ENCODE measurements at regions not wholly inside any gene's neighbourhood (a gene's known extent, or its start where the extent isn't known, plus 50 kb on each side); places are given as distances from the start of the nearest gene placed in this dataset.

GRCh38 chr3:30945291-30945690 lies 50.8 kb upstream of the GADL1 start:
- no peak for DNase-seq (ENCODE audit: low spot score)

DNA sequence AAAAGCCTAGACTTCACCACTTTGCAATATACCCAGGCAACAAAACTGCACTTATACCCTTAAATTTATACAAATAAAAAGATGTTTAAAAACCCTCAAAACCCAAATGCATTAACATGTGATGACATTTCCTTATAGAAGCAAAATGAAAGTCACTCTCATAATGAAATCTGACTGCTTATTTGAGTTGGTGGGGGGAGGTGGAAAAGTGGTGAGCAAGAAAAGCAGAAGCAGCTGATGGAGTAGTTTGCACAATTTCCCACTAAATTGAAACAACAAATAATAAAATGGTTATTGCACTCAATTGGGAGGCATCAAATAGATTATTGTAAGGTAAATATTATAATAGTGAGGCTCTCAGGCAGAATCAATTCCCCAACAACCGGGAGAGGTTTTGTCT lies 54.0 kb upstream of the GADL1 start:
- no peak for DNase-seq (ENCODE audit: low spot score)

GRCh38 chr3:30951826-30952225 lies 57.4 kb upstream of the GADL1 start:
- DNase-seq (ENCODE audit: low spot score), result no peak

GRCh38 chr3:30952786-30953185 lies 58.3 kb upstream of the GADL1 start:
- no peak for DNase-seq (ENCODE audit: low spot score)

GRCh38 chr3:30954426-30954825 lies 60.0 kb upstream of the GADL1 start:
- no peak for DNase-seq (ENCODE audit: low spot score)

- DNase-seq (ENCODE audit: low spot score), result no peak
Measured at GRCh38 chr3:30962084-30962483, 67.6 kb upstream of the GADL1 start.

DNA sequence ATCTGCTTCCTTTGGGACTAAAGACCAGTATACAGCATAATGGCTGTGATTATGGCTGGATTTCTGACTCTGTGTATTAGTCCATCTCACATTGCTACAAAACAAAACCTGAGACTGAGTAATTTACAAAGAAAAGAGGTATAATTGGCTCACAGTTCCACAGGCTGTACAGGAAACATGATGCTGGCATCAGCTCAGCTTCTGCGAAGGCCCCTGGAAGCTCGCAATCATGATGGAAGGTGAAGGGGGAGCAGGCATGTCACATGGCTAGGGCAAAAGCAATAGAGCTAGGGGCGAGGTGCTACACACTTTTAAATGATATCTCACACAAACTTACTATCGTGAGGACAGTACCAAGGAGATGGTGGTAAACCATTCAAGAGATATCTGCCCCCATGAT lies 68.0 kb upstream of the GADL1 start:
- no peak for DNase-seq (ENCODE audit: low spot score)

GRCh38 chr3:30963223-30963722 lies 68.8 kb upstream of the GADL1 start:
- no peak for DNase-seq (ENCODE audit: low spot score)

- no peak for DNase-seq (ENCODE audit: low spot score)
Measured at GRCh38 chr3:30964612-30965011, 70.2 kb upstream of the GADL1 start.

DNA sequence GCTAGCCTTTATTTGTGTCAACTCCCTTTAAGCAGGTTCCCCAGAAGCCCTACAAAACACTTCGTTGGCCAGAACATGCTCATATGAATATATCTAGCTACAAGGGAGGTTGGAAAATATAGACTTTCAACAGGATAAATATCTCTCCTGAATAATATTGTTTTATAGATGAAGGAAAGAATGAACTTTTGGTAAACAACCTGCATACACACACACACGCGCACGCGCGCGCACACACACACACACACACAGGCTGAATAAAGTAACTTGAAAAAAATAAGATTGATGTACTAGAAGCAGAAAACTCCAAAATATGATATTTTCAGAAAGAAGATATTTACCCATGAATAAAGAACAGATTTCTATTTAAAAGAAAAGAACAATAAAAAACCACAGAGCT lies 72.4 kb upstream of the GADL1 start:
- DNase-seq (ENCODE audit: low spot score), result no peak

DNA sequence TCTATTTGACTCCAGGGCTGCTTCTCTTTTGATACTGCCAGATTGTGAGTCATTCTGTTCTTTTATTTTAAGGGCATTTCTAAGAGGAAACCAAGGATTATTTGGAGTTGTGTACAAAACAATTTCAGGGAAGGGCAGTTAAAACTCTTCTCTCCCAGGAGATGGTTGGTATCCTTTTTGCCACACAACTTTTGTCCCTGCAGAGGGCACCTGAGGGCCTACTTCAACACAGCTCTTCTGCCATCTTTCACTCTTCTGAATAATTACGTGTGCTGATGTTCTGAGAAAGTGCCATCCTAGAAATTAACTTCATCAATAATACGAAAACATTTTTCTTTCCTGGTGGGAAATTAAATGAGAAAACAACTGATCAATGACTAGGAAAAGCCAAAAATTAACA lies 75.7 kb upstream of the GADL1 start:
- no peak for DNase-seq (ENCODE audit: low spot score)

- DNase-seq (ENCODE audit: low spot score), result no peak
Measured at GRCh38 chr3:30972449-30972848, 78.0 kb upstream of the GADL1 start.

GRCh38 chr3:30974071-30974470 lies 79.6 kb upstream of the GADL1 start:
- no peak for DNase-seq (ENCODE audit: low spot score)

GRCh38 chr3:30977592-30977991 lies 83.1 kb upstream of the GADL1 start:
- no peak for DNase-seq (ENCODE audit: low spot score)

DNA sequence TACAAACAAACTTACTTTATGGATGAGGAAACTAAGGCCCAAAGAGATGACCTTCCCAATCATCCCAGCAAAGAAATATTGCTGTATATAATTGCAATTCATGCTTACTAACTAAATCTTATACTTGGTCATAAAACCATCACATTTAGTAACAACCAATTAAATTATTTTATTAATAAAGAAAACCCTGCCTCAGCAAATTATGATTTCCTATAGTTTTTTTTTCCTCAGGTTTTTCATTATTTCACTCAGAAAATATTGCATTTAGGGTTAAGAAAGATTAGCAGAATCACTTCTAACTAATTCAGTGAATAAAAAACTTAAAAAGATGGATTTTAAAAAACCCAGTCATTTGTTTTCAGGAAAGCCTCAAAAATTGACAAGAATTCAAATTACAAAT lies 86.5 kb upstream of the GADL1 start:
- DNase-seq (ENCODE audit: low spot score), result no peak

DNA sequence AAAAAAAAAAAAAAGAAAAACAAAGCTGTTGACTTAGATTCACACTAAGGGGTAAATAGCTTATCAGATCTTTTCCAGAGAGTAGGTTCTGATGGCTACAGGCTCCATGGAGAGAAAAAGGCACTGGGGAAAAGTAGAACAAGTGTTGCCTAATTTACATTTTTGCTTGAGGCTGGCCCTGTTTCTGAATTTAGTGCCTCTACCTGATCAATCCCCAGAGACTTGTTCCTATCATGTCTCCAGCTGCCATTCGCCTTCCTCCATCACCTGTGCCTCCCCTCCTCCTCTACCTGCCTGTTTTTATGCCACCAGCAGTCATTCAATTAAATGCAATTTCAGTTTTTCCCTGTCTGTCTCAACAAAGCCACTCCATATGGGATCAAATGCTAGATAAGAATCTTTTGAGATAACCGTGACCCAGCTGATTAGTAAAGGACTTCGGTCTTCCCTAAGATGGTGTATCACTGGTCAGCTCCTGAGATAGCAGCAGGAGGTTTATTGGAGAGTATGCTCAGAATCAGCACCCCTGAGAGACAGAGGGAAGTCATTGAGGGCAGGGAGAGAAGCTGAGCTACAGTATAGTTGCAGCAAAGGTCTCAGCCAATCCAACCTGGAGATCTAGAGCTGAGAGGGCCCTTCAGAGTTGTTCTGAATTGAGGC lies 88.1 kb upstream of the GADL1 start:
- no peak for DNase-seq (ENCODE audit: low spot score)

- no peak for DNase-seq (ENCODE audit: low spot score)
Measured at GRCh38 chr3:30984855-30985749, 90.6 kb upstream of the GADL1 start.

DNA sequence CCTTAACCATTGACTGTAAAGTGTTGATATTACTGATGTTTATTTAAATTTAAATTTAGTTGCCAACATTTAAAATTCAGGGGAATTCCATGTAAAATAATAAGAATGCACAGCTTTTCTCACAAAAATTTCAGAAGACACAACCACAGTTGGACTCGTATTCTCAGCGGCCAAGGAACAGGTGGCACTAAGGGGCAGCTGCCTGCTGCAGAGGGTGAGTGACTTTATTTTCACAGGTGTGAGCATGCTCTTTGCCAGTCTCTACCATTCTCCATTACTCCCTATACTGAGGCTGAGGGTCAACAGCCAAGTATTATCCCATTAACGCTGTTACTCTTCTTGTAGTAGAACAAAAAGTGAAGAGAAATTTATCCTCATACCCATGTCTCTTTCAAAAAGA lies 92.1 kb upstream of the GADL1 start:
- no peak for DNase-seq (ENCODE audit: low spot score)

- DNase-seq (ENCODE audit: low spot score), result no peak
Measured at GRCh38 chr3:30988769-30989168, 94.3 kb upstream of the GADL1 start.

DNA sequence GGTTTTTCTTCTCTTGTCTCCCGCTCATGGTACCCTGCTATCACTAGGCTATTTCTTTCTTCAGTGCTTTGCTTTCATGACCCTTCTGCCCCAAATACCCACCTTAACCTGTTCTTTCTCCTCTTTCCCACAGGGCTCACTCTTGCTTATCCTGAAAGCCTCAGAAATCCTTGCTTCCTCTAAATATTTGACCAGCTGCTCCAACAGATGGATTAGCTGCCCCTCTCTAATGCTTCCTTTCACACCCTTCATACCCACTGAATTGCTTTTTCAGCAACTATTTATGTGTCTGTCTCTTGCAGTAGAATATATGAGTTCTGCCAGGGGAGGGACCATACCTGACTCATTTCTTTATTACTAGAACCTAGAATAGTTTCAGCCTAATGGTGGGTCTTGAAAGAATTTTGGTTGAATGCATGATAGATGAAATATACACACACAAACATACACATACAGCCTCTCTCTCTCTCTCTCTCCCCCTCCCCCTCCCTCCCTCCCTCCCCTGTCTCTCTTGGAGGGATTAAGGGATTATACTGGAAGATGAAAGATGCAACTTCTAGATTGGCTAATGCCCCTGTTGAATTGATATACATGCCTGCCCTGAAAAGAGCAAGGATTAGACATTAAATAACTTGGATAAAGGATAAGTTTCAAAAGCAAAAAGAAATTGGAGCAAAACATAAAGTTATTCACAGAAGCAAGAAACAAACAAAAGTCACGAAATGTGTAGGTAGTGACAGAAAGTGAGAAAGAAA lies 95.0 kb upstream of the GADL1 start:
- DNase-seq (ENCODE audit: low spot score), result no peak

DNA sequence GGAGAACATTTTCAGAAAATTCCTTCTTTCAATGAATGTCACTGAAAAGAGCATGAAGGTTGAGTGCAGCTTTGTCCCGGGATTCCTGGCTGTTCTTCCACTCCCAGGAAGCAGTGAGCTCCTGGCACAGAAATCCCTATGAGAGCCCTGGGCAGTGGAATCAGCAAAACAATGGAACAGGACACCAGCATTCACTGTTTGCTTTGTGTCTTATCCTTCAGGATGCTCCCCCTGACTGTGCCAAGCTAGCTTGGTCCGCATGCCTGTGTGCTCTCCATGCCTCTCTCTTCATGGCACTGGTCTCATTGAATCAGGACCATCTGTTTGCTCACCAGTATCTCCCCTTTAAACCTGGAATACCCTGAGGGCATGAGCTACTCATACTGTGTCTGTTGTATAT lies 102.0 kb upstream of the GADL1 start:
- no peak for DNase-seq (ENCODE audit: low spot score)

GRCh38 chr3:31002730-31003129 lies 108.3 kb upstream of the GADL1 start:
- no peak for DNase-seq (ENCODE audit: low spot score)

Data from CD4-positive, alpha-beta T cell treated with Interleukin-2 at 100 ng/mL for 4 hours (primary cell).